ENCODE measurements at regions not wholly inside any gene's neighbourhood (a gene's known extent, or its start where the extent isn't known, plus 50 kb on each side); places are given as distances from the start of the nearest gene placed in this dataset.

DNA sequence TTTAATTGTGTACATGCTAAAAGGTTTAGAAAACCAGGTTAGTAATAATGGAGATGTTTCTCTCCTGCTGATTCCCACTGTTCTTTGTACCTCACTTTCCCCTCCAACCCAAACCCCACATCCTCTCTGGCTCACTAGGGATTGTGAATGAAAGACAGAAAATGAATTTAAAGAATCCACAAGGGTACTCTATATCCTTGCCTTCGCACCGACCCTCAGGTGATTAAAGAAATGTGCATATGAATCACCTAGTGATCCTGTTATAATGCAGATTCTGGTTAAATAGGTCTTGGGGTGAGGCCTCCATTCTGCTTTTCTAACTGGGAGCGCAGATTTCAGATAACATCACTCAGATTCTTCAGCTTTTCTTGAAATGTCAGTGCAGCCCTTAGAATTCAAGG, 84.3 kb upstream of the OTX2 start:
- WGBS (ENCODE audit: insufficient coverage, low coverage, missing lambda C conversion rate): 0% methylated on average over 3 of the region's 3 CpGs
- no peak for ATAC-seq
- no peaks in the 10 kb centered on the region for H3K9me3 ChIP-seq (replicated peaks; ENCODE audit: control insufficient read depth, insufficient read depth, low read depth, low read length)
- ChIA-PET CTCF (ENCODE audit: low intra/inter-chr PET ratio) (no interaction called here), POLR2A (no interaction called here)
- H4K20me1 ChIP-seq (replicated peaks; ENCODE audit: control insufficient read depth, insufficient read depth, low read length): no peaks in the 10 kb centered on the region
- no peaks in the 10 kb centered on the region; a peak in 3 of 5 replicates for H3K27me3 ChIP-seq (ENCODE audit: control insufficient read depth in 2 of 2, insufficient read depth in 2 of 2, low read length in 2 of 2)
- DNase-seq (ENCODE audit: extremely low read depth in 1 of 4, low spot score in 3 of 4): no peak
- TF ChIP-seq TAF9B (IDR thresholded peaks at IDR 0.05; ENCODE audit: partially characterized antibody): no peak
- TF ChIP-seq, protein P1, sequence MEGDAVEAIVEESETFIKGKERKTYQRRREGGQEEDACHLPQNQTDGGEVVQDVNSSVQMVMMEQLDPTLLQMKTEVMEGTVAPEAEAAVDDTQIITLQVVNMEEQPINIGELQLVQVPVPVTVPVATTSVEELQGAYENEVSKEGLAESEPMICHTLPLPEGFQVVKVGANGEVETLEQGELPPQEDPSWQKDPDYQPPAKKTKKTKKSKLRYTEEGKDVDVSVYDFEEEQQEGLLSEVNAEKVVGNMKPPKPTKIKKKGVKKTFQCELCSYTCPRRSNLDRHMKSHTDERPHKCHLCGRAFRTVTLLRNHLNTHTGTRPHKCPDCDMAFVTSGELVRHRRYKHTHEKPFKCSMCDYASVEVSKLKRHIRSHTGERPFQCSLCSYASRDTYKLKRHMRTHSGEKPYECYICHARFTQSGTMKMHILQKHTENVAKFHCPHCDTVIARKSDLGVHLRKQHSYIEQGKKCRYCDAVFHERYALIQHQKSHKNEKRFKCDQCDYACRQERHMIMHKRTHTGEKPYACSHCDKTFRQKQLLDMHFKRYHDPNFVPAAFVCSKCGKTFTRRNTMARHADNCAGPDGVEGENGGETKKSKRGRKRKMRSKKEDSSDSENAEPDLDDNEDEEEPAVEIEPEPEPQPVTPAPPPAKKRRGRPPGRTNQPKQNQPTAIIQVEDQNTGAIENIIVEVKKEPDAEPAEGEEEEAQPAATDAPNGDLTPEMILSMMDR (IDR thresholded peaks at IDR 0.05 in 2 of 3, conservative IDR thresholded peaks at IDR 0.05 in 1 of 3; ENCODE audit: insufficient read depth in 2 of 3, low read depth in 1 of 3, low read length in 3 of 3): no peak
- TF ChIP-seq, protein P2, sequence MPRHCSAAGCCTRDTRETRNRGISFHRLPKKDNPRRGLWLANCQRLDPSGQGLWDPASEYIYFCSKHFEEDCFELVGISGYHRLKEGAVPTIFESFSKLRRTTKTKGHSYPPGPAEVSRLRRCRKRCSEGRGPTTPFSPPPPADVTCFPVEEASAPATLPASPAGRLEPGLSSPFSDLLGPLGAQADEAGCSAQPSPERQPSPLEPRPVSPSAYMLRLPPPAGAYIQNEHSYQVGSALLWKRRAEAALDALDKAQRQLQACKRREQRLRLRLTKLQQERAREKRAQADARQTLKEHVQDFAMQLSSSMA (CRISPR knock-in tag; IDR thresholded peaks at IDR 0.05): no peak
- no peak for TF ChIP-seq ZC3H8 (IDR thresholded peaks at IDR 0.05)
- TF ChIP-seq NFXL1 (CRISPR knock-in tag; IDR thresholded peaks at IDR 0.05): no peak
- TF ChIP-seq POLR2G (IDR thresholded peaks at IDR 0.05; ENCODE audit: low read depth, low read length): no peak
- TF ChIP-seq ZKSCAN8 (CRISPR knock-in tag; IDR thresholded peaks at IDR 0.05): no peak
- TF ChIP-seq MTA3 (IDR thresholded peaks at IDR 0.05; ENCODE audit: borderline replicate concordance): no peak
- TF ChIP-seq, protein P3, sequence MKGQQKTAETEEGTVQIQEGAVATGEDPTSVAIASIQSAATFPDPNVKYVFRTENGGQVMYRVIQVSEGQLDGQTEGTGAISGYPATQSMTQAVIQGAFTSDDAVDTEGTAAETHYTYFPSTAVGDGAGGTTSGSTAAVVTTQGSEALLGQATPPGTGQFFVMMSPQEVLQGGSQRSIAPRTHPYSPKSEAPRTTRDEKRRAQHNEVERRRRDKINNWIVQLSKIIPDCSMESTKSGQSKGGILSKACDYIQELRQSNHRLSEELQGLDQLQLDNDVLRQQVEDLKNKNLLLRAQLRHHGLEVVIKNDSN (CRISPR knock-in tag; IDR thresholded peaks at IDR 0.05): no peak
- no peak for TF ChIP-seq CTBP1 (IDR thresholded peaks at IDR 0.05; ENCODE audit: borderline replicate concordance)
- no peak for TF ChIP-seq NUFIP1 (IDR thresholded peaks at IDR 0.05; ENCODE audit: partially characterized antibody)
- TF ChIP-seq, protein P4, sequence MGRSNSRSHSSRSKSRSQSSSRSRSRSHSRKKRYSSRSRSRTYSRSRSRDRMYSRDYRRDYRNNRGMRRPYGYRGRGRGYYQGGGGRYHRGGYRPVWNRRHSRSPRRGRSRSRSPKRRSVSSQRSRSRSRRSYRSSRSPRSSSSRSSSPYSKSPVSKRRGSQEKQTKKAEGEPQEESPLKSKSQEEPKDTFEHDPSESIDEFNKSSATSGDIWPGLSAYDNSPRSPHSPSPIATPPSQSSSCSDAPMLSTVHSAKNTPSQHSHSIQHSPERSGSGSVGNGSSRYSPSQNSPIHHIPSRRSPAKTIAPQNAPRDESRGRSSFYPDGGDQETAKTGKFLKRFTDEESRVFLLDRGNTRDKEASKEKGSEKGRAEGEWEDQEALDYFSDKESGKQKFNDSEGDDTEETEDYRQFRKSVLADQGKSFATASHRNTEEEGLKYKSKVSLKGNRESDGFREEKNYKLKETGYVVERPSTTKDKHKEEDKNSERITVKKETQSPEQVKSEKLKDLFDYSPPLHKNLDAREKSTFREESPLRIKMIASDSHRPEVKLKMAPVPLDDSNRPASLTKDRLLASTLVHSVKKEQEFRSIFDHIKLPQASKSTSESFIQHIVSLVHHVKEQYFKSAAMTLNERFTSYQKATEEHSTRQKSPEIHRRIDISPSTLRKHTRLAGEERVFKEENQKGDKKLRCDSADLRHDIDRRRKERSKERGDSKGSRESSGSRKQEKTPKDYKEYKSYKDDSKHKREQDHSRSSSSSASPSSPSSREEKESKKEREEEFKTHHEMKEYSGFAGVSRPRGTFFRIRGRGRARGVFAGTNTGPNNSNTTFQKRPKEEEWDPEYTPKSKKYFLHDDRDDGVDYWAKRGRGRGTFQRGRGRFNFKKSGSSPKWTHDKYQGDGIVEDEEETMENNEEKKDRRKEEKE (IDR thresholded peaks at IDR 0.05; ENCODE audit: borderline replicate concordance in 1 of 2, control insufficient read depth in 1 of 2, low read depth in 2 of 2, low read length in 1 of 2): no peak
- no peak for TF ChIP-seq MED1 (CRISPR knock-in tag; IDR thresholded peaks at IDR 0.05; ENCODE audit: borderline replicate concordance)
- TF ChIP-seq, protein P5, sequence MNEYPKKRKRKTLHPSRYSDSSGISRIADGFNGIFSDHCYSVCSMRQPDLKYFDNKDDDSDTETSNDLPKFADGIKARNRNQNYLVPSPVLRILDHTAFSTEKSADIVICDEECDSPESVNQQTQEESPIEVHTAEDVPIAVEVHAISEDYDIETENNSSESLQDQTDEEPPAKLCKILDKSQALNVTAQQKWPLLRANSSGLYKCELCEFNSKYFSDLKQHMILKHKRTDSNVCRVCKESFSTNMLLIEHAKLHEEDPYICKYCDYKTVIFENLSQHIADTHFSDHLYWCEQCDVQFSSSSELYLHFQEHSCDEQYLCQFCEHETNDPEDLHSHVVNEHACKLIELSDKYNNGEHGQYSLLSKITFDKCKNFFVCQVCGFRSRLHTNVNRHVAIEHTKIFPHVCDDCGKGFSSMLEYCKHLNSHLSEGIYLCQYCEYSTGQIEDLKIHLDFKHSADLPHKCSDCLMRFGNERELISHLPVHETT (CRISPR knock-in tag; conservative IDR thresholded peaks at IDR 0.05 in 1 of 2, IDR thresholded peaks at IDR 0.05 in 1 of 2): no peak
- TF ChIP-seq ZEB2 (IDR thresholded peaks at IDR 0.05): no peak
- H3K9ac ChIP-seq (ENCODE audit: insufficient read depth in 1 of 2, low read depth in 2 of 2, low read length in 2 of 2): no peak overlapping the region
- no peaks in the 10 kb centered on the region for H3K79me2 ChIP-seq (ENCODE audit: control insufficient read depth, insufficient read depth, low read length)
- intact Hi-C loops (cut with micrococcal nuclease) (no loop called here), in situ Hi-C loops (cut with MboI) (no loop called here)
- no peak overlapping the region for H3K4me3 ChIP-seq
- H3K9me1 ChIP-seq (ENCODE audit: control insufficient read depth, insufficient read depth, low read length): no peaks in the 10 kb centered on the region
- BruUV-seq (replicated peaks): no TSS peak
- FAIRE-seq: no peak
- no peak overlapping the region for H2AFZ ChIP-seq (ENCODE audit: low read depth, low read length)
- no peaks in the 10 kb centered on the region for H3K36me3 ChIP-seq (ENCODE audit: control insufficient read depth, insufficient read depth, low read length)
- H3K4me1 ChIP-seq (replicated peaks in 1 of 2; ENCODE audit: control insufficient read depth in 2 of 2, insufficient read depth in 2 of 2, low read length in 2 of 2): no peaks in the 10 kb centered on the region
- no peak overlapping the region for H3K4me2 ChIP-seq (ENCODE audit: insufficient read depth, low read length)
- no peak overlapping the region for H3K27ac ChIP-seq (ENCODE audit: extremely low read depth, low read depth, low read length)

Measured in K562 (cell line).